K562 (cell line): ENCODE measurements at regions not wholly inside any gene's neighbourhood (a gene's known extent, or its start where the extent isn't known, plus 50 kb on each side); places are given as distances from the start of the nearest gene placed in this dataset.

ENCODE experiments used
- BRD9 ChIP-seq: fragments of 450-650 bp; IDR thresholded peaks from 2 replicates; pipeline ENCODE4 v1.6.1; 2018; ENCODE audit warnings: low read depth; ENCODE audit not compliant: partially characterized antibody
- BRF2 ChIP-seq: IDR thresholded peaks from 3 replicates; pipeline ENCODE4 v1.6.1; 2011; ENCODE audit warnings: borderline replicate concordance, mild to moderate bottlenecking; ENCODE audit not compliant: insufficient read length, insufficient read depth
- CC2D1A ChIP-seq: fragments of 450-650 bp; IDR thresholded peaks from 2 replicates; pipeline ENCODE4 v1.6.1; 2017; ENCODE audit warnings: mild to moderate bottlenecking
- CCAR2 ChIP-seq: fragments of 200-400 bp; formaldehyde crosslinking; IDR thresholded peaks from 2 replicates; pipeline ENCODE4 v1.6.1; 2017; ENCODE audit warnings: mild to moderate bottlenecking, low read depth, low read length
- GATAD2A ChIP-seq: fragments of 450-650 bp; IDR thresholded peaks from 2 replicates; pipeline ENCODE4 v1.6.1; 2017
- GTF2F1 ChIP-seq: IDR thresholded peaks from 2 replicates; pipeline ENCODE4 v1.6.1; 2011; ENCODE audit warnings: low read depth, low read length, improper control_type of control experiment
- HIVEP1 ChIP-seq: fragments of 250-450 bp; sonication (Bioruptor Pico); IDR thresholded peaks from 2 replicates; pipeline ENCODE4 v1.4.0; 2020; ENCODE audit warnings: mild to moderate bottlenecking
- HNRNPUL1 ChIP-seq: fragments of 200-400 bp; formaldehyde crosslinking; IDR thresholded peaks from 2 replicates; pipeline ENCODE4 v1.6.1; 2017; ENCODE audit warnings: low read length
- KDM5B ChIP-seq: fragments of 200-600 bp; sonication (generic); IDR thresholded peaks from 2 replicates; pipeline ENCODE4 v1.6.1; 2012; ENCODE audit warnings: low read depth, mild to moderate bottlenecking, moderate library complexity, low read length, control low read depth, inconsistent platforms; ENCODE audit not compliant: insufficient replicate concordance
- LARP7 ChIP-seq: fragments of 450-650 bp; IDR thresholded peaks from 2 replicates; pipeline ENCODE4 v1.6.1; 2016
- MCM3 ChIP-seq: fragments of 450-650 bp; IDR thresholded peaks from 2 replicates; pipeline ENCODE4 v1.6.1; 2016
- MTF1 ChIP-seq: fragments of 250-450 bp; sonication (Bioruptor Pico); IDR thresholded peaks from 2 replicates; pipeline ENCODE4 v1.9.0; 2021; ENCODE audit warnings: moderate library complexity, mild to moderate bottlenecking, inconsistent platforms, borderline replicate concordance
- NR2C2 ChIP-seq, 2 experiments: fragments of 200-800 bp in 1 of 2; sonication (Bioruptor generic) in 1 of 2; sonication (generic) in 1 of 2; formaldehyde crosslinking in 1 of 2; IDR thresholded peaks; 2 replicates each; pipeline versions ENCODE4 v1.6.1 to v1.8.0; 2016 to 2022; ENCODE audit warnings: mild to moderate bottlenecking in 1 of 2, missing compliant biosample characterization in 1 of 2, missing genetic modification characterization in 1 of 2, missing genetic modification reagents in 1 of 2
- RAD51 ChIP-seq: fragments of 450-650 bp; IDR thresholded peaks from 2 replicates; pipeline ENCODE4 v1.7.1; 2016; ENCODE audit warnings: low read depth, mild to moderate bottlenecking, borderline replicate concordance
- RBM17 ChIP-seq: fragments of 200-400 bp; formaldehyde crosslinking; IDR thresholded peaks from 2 replicates; pipeline ENCODE4 v1.6.1; 2017; ENCODE audit warnings: low read depth, mild to moderate bottlenecking, low read length, borderline replicate concordance
- SMC3 ChIP-seq: conservative IDR thresholded peaks from 2 replicates; pipeline ENCODE4 v1.6.1; 2011; ENCODE audit warnings: low read depth, low read length, improper control_type of control experiment; ENCODE audit not compliant: insufficient read depth
- THRAP3 ChIP-seq: fragments of 450-650 bp; IDR thresholded peaks from 2 replicates; pipeline ENCODE4 v1.6.1; 2016; ENCODE audit warnings: mild to moderate bottlenecking, inconsistent platforms, borderline replicate concordance
- UBTF ChIP-seq, 2 experiments: IDR thresholded peaks; 2 replicates each; pipeline ENCODE4 v1.6.1; 2012; ENCODE audit warnings: improper control_type of control experiment in 2 of 2, low read depth in 2 of 2, low read length in 2 of 2, borderline replicate concordance in 1 of 2
- ZNF121 ChIP-seq: sonication (generic); formaldehyde crosslinking; conservative IDR thresholded peaks from 2 replicates; pipeline ENCODE4 v1.8.0; 2022; ENCODE audit warnings: missing genetic modification reagents
- ZNF124 ChIP-seq: sonication (generic); formaldehyde crosslinking; IDR thresholded peaks from 2 replicates; pipeline ENCODE4 v1.8.1; 2022; ENCODE audit warnings: missing genetic modification reagents
- ZNF212 ChIP-seq: fragments of 450-650 bp; formaldehyde crosslinking; IDR thresholded peaks from 2 replicates; pipeline ENCODE4 v1.4.0; 2020; ENCODE audit warnings: mild to moderate bottlenecking
- ZNF311 ChIP-seq: fragments of 250-450 bp; sonication (Bioruptor Pico); IDR thresholded peaks from 2 replicates; pipeline ENCODE4 v1.4.0; 2020; ENCODE audit warnings: mild to moderate bottlenecking, moderate library complexity
- ZNF384 ChIP-seq: IDR thresholded peaks from 2 replicates; pipeline ENCODE4 v1.6.1; 2012; ENCODE audit warnings: low read depth, low read length, improper control_type of control experiment
- ZNF395 ChIP-seq: fragments of 200-800 bp; sonication (Bioruptor generic); IDR thresholded peaks from 2 replicates; pipeline ENCODE4 v1.6.1; 2017; ENCODE audit warnings: missing genetic modification characterization, missing compliant biosample characterization
- ZNF584 ChIP-seq: fragments of 200-800 bp; sonication (Bioruptor generic); IDR thresholded peaks from 2 replicates; pipeline ENCODE4 v1.6.1; 2016; ENCODE audit warnings: low read depth, mild to moderate bottlenecking, missing genetic modification characterization, missing compliant biosample characterization

GRCh38 chr4:80142394-80143306 is 54.7 kb upstream of the PRDM8 start (continued):
- TF ChIP-seq ZNF121 (CRISPR knock-in tag) (no peak), ZNF395 (CRISPR knock-in tag) (no peak; the same call in none of the 2 replicates), GTF2F1 (no peak), CC2D1A (no peak), ZNF384 (no peak), BRF2 (no peak), MTF1 (no peak), MCM3 (no peak), ZNF124 (CRISPR knock-in tag) (no peak), RBM17 (no peak), RAD51 (peak; percentile 79), LARP7 (no peak), SMC3 (no peak), UBTF (IDR thresholded peaks at IDR 0.05; ENCODE audit: borderline replicate concordance in 1 of 2, low read depth in 2 of 2, low read length in 2 of 2) (no peak), HNRNPUL1 (no peak), HIVEP1 (CRISPR knock-in tag) (no peak), KDM5B (no peak), GATAD2A (no peak), ZNF584 (no peak), ZNF212 (CRISPR knock-in tag) (no peak), ZNF311 (CRISPR knock-in tag) (no peak), CCAR2 (no peak), THRAP3 (0 out of 2 replicates have a peak, but pooled peaks have one; percentile 53), BRD9 (no peak), NR2C2 (CRISPR knock-in tag; IDR thresholded peaks at IDR 0.05) (no peak), NR2C2 (tag; IDR thresholded peaks at IDR 0.05) (no peak; the same call in 1 of the 2 replicates)
